Uterus (tissue), 3 donors: ENCODE measurements at regions not wholly inside any gene's neighbourhood (a gene's known extent, or its start where the extent isn't known, plus 50 kb on each side); places are given as distances from the start of the nearest gene placed in this dataset.

Source experiments
- DNase-seq, 2 donors: peaks; one replicate each; pipeline ENCODE4 v3.0.0-alpha.2; 2019 to 2020
- H3K27ac ChIP-seq, 2 donors: fragments of 200-600 bp; sonication (generic); 1 replicate in 1 of 2; 2 replicates in 1 of 2; pipeline ENCODE4 v1.5.1; 2016 to 2018
- H3K27me3 ChIP-seq, 2 donors: fragments of 200-600 bp; sonication (generic); one replicate each; pipeline ENCODE4 v1.5.1; 2018 to 2019; ENCODE audit warnings: control low read depth in 1 of 2
- H3K36me3 ChIP-seq, 2 donors: fragments of 200-600 bp; sonication (generic); one replicate each; pipeline ENCODE4 v1.5.1; 2019; ENCODE audit warnings: control low read depth in 1 of 2
- H3K4me1 ChIP-seq, 2 donors: fragments of 200-600 bp; sonication (generic); one replicate each; pipeline ENCODE4 v1.5.1; 2018 to 2019; ENCODE audit warnings: control low read depth in 1 of 2
- H3K4me3 ChIP-seq, 2 donors: fragments of 200-600 bp; sonication (generic); 1 replicate in 1 of 2; 2 replicates in 1 of 2; pipeline ENCODE4 v1.5.1; 2018 to 2019; ENCODE audit warnings: mild to moderate bottlenecking in 1 of 2
- H3K9me3 ChIP-seq, 2 donors: fragments of 200-600 bp; sonication (generic); one replicate each; pipeline ENCODE4 v1.5.1; 2019; ENCODE audit warnings: control low read depth in 1 of 2
- CTCF ChIP-seq, 4 experiments: fragments of 200-600 bp in 2 of 4; fragments of 450-650 bp in 2 of 4; sonication (generic) in 2 of 4; IDR thresholded peaks; one replicate each; pipeline ENCODE4 v1.5.1; 2016 to 2019; ENCODE audit warnings: antibody characterized with exemption in 4 of 4, mild to moderate bottlenecking in 2 of 4, moderate library complexity in 1 of 4
- POLR2A ChIP-seq, 2 donors: fragments of 450-650 bp; IDR thresholded peaks; one replicate each; pipeline ENCODE4 v1.6.1; 2016; ENCODE audit warnings: antibody characterized with exemption in 2 of 2, mild to moderate bottlenecking in 1 of 2, moderate library complexity in 1 of 2
- intact Hi-C: fragments of 100-400 bp; cut with DNase I; formaldehyde crosslinking; loops from one replicate; pipeline ENCODE4 v1.15.1; 2023; ENCODE audit warnings: low total_unique reads
- donor health status: DM: yes; HTN: yes; CAD: no.

- H3K36me3 ChIP-seq: no peaks in the 10 kb centered on the region
- H3K27me3 ChIP-seq: no peaks in the 10 kb centered on the region
- TF ChIP-seq CTCF (IDR thresholded peaks at IDR 0.05): no peak
- no peak for TF ChIP-seq POLR2A (IDR thresholded peaks at IDR 0.05)
- intact Hi-C loops: no loop called here
- H3K9me3 ChIP-seq: no peaks in the 10 kb centered on the region
- DNase-seq: no peak
- H3K27ac ChIP-seq: no peak overlapping the region
- no peaks in the 10 kb centered on the region for H3K4me1 ChIP-seq
- H3K4me3 ChIP-seq: no peak overlapping the region
Measured at GRCh38 chr14:84591827-84592445, 938.0 kb upstream of the FLRT2 start.

- no peak for DNase-seq
- H3K9me3 ChIP-seq: no peaks in the 10 kb centered on the region
- TF ChIP-seq CTCF (IDR thresholded peaks at IDR 0.05): no peak
- TF ChIP-seq POLR2A (IDR thresholded peaks at IDR 0.05): no peak
- no peak overlapping the region for H3K4me3 ChIP-seq
- no peaks in the 10 kb centered on the region for H3K4me1 ChIP-seq
- no peak overlapping the region for H3K27ac ChIP-seq
- no peaks in the 10 kb centered on the region for H3K27me3 ChIP-seq
- no peaks in the 10 kb centered on the region for H3K36me3 ChIP-seq
- intact Hi-C loops: no loop called here
Measured at GRCh38 chr14:84592770-84593169, 937.2 kb upstream of the FLRT2 start.

- Histone ChIP-seq H3K27ac (no peak overlapping the region), H3K9me3 (no peaks in the 10 kb centered on the region), H3K4me3 (no peak overlapping the region), H3K36me3 (no peaks in the 10 kb centered on the region), H3K27me3 (no peaks in the 10 kb centered on the region), H3K4me1 (no peaks in the 10 kb centered on the region)
- DNase-seq: no peak
- intact Hi-C loops: no loop called here
- TF ChIP-seq POLR2A (IDR thresholded peaks at IDR 0.05) (no peak), CTCF (IDR thresholded peaks at IDR 0.05) (no peak)
Measured at GRCh38 chr14:84610086-84610485, 919.9 kb upstream of the FLRT2 start.

- intact Hi-C loops: no loop called here
Measured at GRCh38 chr14:84622357-84622756, 907.6 kb upstream of the FLRT2 start.

DNA sequence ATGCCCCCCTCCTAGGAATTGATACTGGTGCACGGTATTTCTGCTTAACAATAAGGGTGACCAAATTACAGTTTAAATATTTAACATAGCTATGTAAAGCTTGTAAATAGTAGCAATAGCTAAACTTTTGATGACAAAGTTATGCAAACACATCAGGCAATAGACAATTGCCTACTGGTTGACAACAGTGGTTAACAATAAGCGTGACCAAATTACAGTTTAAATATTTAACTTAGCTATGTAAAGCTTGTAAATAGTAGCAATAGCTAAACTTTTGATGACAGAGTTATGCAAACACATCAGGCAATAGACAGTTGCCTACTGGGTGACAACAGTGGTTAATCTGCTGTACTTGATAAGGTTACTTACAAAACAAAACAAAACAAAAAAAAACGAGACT, 886.5 kb upstream of the FLRT2 start:
- Histone ChIP-seq H3K36me3 (no peaks in the 10 kb centered on the region), H3K4me1 (no peaks in the 10 kb centered on the region), H3K9me3 (no peaks in the 10 kb centered on the region), H3K27ac (no peak overlapping the region), H3K4me3 (no peak overlapping the region), H3K27me3 (no peaks in the 10 kb centered on the region)
- intact Hi-C loops: no loop called here
- no peak for DNase-seq
- TF ChIP-seq CTCF (IDR thresholded peaks at IDR 0.05): no peak
- no peak for TF ChIP-seq POLR2A (IDR thresholded peaks at IDR 0.05)

More at GRCh38 chr14:84622357-84622756, 907.6 kb upstream of the FLRT2 start:
- TF ChIP-seq POLR2A (IDR thresholded peaks at IDR 0.05): no peak
- TF ChIP-seq CTCF (IDR thresholded peaks at IDR 0.05): no peak
- Histone ChIP-seq H3K36me3 (no peaks in the 10 kb centered on the region), H3K27ac (no peak overlapping the region), H3K9me3 (no peaks in the 10 kb centered on the region), H3K4me3 (no peak overlapping the region), H3K4me1 (no peaks in the 10 kb centered on the region), H3K27me3 (no peaks in the 10 kb centered on the region)
- DNase-seq: no peak
